GM12891 (cell line): ENCODE measurements at regions not wholly inside any gene's neighbourhood (a gene's known extent, or its start where the extent isn't known, plus 50 kb on each side); places are given as distances from the start of the nearest gene placed in this dataset.

ENCODE experiments used
- PAX5 ChIP-seq: IDR thresholded peaks from 2 replicates; pipeline ENCODE4 v1.6.1; 2011; ENCODE audit warnings: low read length, moderate library complexity, mild to moderate bottlenecking; ENCODE audit not compliant: insufficient read depth, severe bottlenecking
- POLR2A ChIP-seq: IDR thresholded peaks from 2 replicates; pipeline ENCODE4 v1.6.1; 2011; ENCODE audit warnings: low read depth, low read length, control low read depth
- POLR2AphosphoS5 ChIP-seq: IDR thresholded peaks from 2 replicates; pipeline ENCODE4 v1.6.1; 2011; ENCODE audit warnings: low read depth, low read length, control low read depth
- POU2F2 ChIP-seq: IDR thresholded peaks from 2 replicates; pipeline ENCODE4 v1.6.1; 2011; ENCODE audit warnings: low read depth, mild to moderate bottlenecking, control low read depth, low read length, moderate library complexity
- SPI1 ChIP-seq: IDR thresholded peaks from 2 replicates; pipeline ENCODE4 v1.6.1; 2011; ENCODE audit warnings: low read depth, low read length, control low read depth
- TAF1 ChIP-seq: IDR thresholded peaks from 2 replicates; pipeline ENCODE4 v1.6.1; 2011; ENCODE audit warnings: low read depth, low read length, control low read depth

DNA sequence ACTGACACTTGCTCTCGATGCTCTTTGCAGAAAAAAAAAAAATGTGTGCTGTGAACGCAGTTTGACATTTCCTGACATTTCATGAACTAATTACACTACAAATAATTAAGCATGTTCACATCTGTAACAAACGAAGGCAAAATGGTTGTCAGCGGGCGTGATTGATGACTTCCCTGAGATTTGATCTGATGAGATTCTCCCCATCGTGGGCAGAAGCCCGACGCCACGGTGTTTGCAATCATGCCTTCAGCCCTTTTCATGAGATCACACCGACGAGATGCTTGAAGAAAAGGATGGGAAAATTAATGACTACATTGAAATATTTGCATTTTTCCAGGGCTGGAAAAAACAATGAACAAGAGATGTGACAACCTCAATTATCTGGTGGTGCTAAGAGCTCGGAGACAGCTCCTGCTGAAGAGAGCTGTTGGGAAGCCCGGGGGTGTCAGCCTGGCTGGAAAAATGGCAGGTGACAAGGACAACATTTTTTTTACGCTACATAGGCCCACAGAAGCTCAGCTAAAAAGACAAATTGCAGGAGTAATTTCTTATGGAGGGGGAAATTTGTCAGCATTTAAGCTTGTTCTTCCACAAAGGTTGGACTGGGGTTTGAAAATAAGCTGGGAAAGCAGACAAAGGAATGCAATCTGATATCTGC lies 259.4 kb upstream of the IRX3 start:
- TF ChIP-seq POLR2AphosphoS5 (no peak), POLR2A (no peak), TAF1 (no peak), PAX5 (no peak), SPI1 (no peak), POU2F2 (no peak)
